Ammon's horn (tissue), 1 donor: ENCODE measurements at regions not wholly inside any gene's neighbourhood (a gene's known extent, or its start where the extent isn't known, plus 50 kb on each side); places are given as distances from the start of the nearest gene placed in this dataset.
"Not testable (repeated sequence)": the region's sequence is repeated elsewhere in the genome, so short reads cannot be mapped to it uniquely, and the experiment has no call there.

ENCODE experiments used
- DNase-seq: peaks from one replicate; pipeline ENCODE4 v3.0.0-alpha.2; 2016; ENCODE audit warnings: low spot score

GRCh38 chr1:82143108-82143833 lies 342.5 kb downstream of the ADGRL2 start:
- no peak for DNase-seq

- no peak for DNase-seq
Measured at GRCh38 chr1:82141390-82141789, 340.7 kb downstream of the ADGRL2 start.

GRCh38 chr1:82139751-82140468 lies 339.2 kb downstream of the ADGRL2 start:
- no peak for DNase-seq

- DNase-seq = not testable (repeated sequence)
Measured at GRCh38 chr1:82136351-82136750, 335.6 kb downstream of the ADGRL2 start.

- no peak for DNase-seq
Measured at GRCh38 chr1:82125866-82126265, 325.1 kb downstream of the ADGRL2 start.

GRCh38 chr1:82125119-82125518 lies 324.4 kb downstream of the ADGRL2 start:
- no peak for DNase-seq

- DNase-seq = no peak
Measured at GRCh38 chr1:82121421-82121820, 320.7 kb downstream of the ADGRL2 start.

GRCh38 chr1:82116105-82116504 lies 315.4 kb downstream of the ADGRL2 start:
- DNase-seq = no peak

GRCh38 chr1:82114887-82115286 lies 314.2 kb downstream of the ADGRL2 start:
- no peak for DNase-seq

GRCh38 chr1:82110366-82111254 lies 309.9 kb downstream of the ADGRL2 start:
- DNase-seq = no peak

GRCh38 chr1:82108843-82109242 lies 308.1 kb downstream of the ADGRL2 start:
- no peak for DNase-seq

GRCh38 chr1:82106672-82107071 lies 305.9 kb downstream of the ADGRL2 start:
- no peak for DNase-seq

GRCh38 chr1:82099170-82099569 lies 298.4 kb downstream of the ADGRL2 start:
- DNase-seq = no peak

GRCh38 chr1:82094136-82094535 lies 293.4 kb downstream of the ADGRL2 start:
- no peak for DNase-seq

GRCh38 chr1:82091729-82092128 lies 291.0 kb downstream of the ADGRL2 start:
- no peak for DNase-seq

- no peak for DNase-seq
Measured at GRCh38 chr1:82091265-82091664, 290.5 kb downstream of the ADGRL2 start.

GRCh38 chr1:82090104-82090503 lies 289.4 kb downstream of the ADGRL2 start:
- no peak for DNase-seq

GRCh38 chr1:82086739-82087138 lies 286.0 kb downstream of the ADGRL2 start:
- DNase-seq = no peak

- DNase-seq = no peak
Measured at GRCh38 chr1:82079607-82080006, 278.9 kb downstream of the ADGRL2 start.

- no peak for DNase-seq
Measured at GRCh38 chr1:82073659-82074058, 272.9 kb downstream of the ADGRL2 start.

- no peak for DNase-seq
Measured at GRCh38 chr1:82073071-82073470, 272.3 kb downstream of the ADGRL2 start.

- no peak for DNase-seq
Measured at GRCh38 chr1:82065916-82066315, 265.2 kb downstream of the ADGRL2 start.

- no peak for DNase-seq
Measured at GRCh38 chr1:82064691-82065090, 264.0 kb downstream of the ADGRL2 start.
